ENCODE measurements at regions not wholly inside any gene's neighbourhood (a gene's known extent, or its start where the extent isn't known, plus 50 kb on each side); places are given as distances from the start of the nearest gene placed in this dataset.

DNA sequence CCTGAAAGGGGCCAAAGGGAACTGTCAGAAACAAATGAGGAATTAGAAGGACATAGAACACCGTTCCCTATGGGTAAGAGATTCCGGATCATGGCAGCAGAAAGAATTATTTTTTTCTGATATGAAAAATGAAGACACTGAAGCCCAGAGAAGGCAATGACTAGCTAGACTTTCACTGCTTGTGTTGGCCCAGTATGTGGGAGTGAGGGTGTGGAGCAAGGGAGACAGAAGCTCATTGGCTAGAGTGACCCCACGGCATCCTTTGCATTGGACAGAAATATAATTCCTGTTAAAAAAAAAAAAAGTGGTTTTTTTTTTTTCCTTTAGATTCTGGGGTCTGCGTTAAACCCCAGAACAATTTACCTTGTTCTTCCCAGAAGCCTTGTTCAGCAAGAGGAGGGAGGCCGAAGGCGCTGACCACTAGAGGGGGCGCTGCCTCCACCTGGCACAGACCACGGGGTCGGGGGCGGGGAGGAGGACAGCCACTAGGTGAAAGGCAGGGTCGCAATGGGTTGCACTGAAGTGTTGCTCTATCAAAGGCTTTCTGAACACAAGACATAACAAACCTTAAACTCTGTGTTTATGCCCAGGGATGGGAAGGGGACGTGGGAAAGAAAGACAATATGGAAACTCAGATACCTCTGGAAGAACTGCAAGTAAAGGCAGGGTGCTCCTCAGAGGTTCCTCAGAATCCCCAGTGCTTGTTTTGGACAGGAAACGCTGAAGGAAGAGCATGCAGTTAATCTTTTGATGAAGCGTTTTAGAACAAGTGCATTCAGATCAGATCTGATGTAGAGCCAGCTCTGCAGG lies 156.8 kb downstream of the KCNA5 start:
- no peak for DNase-seq

DNA sequence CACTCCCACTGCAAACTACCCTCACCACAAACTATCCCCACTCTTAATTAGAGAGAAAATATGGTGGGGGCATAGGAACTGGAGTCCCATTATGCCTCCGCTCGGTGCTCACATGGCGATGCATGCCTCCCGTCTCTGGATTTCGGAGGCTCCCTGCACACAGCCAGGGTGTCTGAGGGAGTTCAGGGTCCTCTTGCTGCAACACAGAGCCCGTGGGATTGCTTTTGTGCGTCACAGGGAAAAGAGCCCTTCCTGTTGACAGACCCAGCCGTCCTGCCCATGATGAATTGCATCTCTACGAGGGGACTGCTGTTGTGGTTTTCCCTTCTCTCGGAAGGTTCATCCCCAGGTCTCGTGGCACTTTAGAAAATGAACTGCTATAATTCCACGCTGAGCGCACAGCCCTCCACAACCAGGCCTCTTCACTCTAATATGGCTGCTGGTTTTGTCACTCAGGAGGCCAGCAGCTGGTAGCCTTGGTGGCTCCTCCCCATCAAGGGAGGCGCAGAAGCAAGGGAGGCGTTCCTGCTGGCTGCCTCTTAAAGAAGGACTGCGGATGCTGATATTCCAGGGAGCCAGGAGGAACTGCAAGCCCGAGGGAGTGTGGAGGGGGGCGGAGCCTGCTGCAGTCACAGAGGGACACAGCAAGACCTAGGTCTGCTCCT lies 158.0 kb downstream of the KCNA5 start:
- DNase-seq, result no peak

DNA sequence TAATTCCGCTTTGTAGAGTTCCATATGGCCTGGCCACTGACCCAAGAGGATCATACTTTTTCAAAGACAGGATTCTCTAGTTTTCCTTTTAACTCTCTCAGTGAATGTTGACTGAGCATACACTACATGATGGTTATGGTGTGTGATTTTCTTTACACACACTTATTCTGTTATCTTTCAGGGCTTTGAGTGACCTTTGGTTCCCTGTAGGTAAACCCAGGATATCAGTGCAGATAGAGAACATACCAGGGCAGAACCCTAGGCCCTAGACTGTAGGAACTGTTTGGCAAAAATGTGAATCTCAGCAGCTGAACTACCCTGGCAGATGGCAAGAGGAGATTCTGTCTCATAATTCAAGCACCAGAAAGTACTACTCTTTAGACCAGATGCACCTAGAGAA lies 159.6 kb downstream of the KCNA5 start:
- DNase-seq, result no peak

DNA sequence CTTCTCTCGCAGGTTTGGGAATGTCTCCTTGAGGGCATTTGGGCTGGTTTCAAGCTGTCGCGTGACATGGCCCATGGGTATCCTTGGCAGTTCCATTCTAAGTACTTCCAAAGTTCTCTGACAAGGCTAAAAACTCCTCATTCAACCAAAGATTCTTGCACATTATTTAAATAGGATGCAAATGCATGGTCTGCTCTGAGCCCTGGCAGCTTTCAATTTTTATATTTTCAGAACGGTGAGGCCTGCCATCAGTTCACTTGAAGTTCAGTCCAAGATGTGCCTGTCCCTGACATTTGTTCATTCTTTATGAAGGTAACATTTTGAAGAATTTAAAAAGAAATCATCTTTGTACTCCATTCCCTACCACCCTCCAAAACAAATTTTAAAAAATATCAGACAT lies 160.0 kb downstream of the KCNA5 start:
- DNase-seq, result no peak

DNA sequence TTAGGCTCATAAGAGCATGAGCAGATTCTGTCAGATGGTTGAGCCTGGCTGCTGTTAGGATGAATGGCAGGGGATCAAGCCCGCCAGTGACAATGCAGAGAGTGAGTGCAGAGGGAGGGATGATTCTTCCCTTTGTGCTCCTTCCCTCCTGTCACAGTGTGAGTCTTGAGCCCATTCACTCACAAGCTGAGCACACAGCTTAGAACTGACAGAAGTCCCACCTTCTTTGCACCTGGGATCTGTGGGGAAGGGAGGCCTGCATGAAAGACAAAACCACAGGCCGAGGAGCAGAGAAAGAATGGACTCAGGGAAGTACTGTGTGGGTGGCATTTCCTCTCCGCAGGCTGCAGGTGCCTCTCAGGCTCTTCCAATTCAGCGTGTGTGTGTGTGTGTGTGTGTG lies 160.6 kb downstream of the KCNA5 start:
- DNase-seq, result no peak

DNA sequence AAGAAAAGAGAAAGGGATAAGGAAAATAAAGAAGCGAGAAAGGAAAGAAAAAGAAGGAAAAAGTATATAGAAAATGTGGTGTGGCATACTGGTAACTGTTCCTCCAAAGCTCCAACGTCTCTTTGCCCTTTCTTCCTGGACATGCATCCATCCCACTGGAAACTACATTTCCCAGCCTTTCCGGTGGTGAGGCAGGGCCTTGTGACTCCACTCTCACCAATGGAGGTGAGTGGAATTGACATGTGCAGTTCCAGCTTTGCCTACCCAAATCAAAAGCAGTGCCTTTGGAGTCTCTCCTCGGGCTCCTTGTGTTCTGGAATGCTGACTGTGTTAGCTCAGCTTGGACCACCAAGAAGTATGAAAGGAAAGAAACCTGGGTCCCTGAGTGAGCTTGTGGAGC lies 161.2 kb downstream of the KCNA5 start:
- DNase-seq, result no peak

DNA sequence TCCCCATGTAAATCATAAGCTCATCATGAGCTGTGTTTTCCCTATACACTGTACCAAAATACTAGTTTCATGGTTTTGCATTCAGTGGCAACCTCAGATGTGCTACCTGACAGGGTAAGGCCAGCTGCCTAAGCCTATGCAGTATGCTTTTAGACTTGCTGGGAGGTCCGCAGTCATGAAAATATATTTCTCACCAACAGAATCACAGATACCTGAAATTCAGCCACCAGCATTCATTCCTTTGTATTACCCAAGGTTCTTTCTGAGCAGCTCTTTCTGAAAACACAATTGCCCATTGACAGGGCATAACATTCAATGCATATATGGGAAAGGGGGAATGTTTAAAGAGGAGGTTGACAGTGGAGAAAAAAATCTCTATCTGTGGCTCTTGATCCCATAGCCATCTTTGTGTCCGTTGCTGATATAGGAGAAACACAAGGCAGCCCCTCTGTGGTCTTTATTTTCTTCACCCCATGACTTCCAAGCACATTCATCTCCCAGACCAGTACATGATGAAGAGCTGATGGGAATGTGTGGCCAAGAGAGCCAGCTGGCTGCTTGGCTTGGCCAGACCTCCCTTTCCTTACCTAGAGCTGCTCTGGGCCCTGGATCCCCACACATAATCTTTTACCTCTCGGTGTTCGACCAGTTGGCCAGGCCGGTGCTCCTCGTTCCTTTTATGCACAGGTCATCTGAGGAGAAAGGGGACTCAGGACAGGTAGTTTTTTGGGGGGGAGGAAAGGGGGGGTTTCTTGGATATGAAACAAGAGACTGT lies 162.9 kb downstream of the KCNA5 start:
- DNase-seq, result no peak

DNA sequence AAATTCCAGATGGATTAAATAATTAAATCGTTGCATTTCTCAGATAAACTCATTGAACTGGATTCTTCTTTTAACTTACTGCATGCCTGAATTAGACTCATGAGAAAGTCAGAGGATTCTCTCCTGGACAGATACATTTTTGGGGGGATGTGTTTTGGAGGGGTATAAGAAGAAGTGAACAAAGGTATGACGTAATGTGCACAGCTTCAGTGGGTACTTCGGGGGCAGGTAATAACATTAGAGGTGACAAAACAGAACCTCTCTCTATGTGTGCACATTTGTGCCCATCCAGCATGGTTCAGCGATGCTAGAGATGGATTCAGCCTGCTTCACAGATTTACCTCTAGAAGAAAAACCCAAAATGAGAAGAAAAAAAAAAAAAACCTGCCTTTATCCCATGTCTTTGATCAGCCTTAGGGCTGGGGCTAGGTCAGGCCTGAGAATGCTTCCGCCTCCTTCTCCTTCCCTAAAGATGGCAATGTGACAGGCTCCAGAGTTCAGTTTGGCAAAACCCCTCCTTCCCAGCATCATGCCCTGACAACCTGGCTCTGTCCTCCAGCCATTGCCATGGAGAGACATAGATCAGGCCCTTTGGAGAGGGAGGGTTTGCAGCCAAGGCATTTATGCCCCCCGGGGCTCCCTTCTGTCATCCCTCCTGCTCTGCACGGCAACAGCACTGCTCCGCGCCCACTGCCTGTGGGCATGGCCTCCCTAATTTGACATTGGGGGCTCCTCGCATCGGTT lies 166.7 kb downstream of the KCNA5 start:
- no peak for DNase-seq

DNA sequence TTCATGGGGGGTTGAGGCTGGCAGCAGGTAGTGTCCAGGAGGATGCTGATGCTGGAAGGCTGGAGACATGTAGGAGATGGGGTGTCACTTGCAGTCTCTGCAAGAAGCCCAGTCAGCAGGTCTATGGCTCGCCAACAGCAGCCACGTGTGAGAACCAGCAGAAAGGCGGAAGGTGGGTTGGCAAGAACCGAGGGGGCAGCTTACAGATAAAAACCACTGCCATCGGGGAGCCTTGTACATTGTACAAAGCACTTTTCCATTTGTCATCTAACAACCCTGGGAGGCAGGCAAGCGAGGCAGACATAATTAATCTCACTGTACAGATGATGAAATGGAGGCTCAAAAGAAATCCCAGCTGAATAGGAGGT lies 167.2 kb downstream of the KCNA5 start:
- no peak for DNase-seq

DNA sequence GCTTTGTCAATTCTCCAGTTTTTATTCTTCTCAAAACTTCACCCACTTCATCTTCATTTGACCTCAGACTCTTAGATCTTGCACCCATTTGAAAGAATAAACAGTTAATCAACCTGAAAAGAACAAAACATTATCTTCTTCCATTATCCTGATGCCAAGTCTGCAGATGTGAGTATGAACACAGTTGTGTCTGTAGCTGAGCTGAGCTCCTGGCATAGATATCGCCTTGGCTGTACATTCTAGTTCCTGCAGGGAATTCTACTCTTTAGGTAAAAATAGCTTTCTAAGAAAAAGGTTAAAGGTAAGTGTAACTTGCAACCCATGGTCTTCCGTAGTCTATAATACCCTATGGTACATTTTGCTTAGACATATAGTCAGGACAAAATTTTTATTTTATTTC lies 169.7 kb downstream of the KCNA5 start:
- no peak for DNase-seq

DNA sequence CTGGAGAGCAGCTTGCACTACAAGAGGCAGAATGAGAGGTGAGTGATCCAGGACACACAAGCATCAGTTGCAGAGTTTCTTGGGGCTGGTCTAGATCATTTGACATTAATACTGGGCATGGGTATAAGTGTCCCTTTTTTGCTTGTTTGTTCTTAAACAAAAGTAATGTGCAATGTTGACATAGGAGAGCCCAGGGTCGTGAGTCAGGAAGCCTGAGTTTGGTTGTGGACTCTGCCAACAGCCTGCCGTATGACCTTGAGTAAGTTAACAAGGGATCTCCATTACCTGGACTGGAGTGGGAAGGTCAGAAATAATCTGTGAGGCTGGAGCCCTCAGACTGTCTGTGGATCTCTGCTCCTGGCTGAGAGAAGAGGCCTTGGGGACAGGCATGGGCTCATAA lies 170.3 kb downstream of the KCNA5 start:
- DNase-seq, result no peak

DNA sequence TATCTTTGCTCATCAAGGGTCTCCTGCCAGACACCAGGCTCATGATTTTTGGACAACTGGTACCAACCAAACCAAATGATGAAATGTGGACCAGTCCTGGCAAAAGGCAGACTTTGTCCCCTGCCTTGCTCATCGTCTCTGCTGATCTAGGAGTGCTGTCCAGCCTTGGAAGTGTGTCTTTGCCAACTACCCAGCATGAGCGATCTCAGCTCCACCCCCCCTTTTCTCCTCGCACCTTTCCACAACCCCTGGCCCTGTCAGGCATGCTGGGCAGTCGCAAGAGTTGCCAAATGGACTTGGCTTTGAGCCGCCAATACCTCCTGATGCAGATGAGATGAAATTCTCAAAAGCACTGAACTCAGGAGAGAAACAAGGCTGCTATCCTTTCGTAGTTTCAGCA lies 174.3 kb downstream of the KCNA5 start:
- DNase-seq, result no peak

DNA sequence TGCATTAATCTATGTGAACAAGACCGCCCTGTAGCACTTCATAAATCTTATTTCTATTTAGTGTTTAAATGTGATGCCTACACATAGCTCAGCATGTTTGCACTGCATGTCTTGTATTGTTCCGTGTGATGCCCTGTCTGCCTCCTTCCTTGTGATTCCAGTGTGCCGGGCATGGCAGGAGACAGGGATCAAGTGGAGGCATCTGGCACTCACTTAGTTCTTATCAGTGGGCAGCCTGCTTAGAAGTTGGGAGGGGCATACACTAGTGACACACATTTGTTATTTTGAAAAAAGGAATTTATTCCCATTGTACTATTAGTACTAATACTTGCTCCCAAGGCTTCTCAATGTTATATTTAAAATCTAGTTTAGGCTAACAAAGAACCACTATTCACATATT lies 176.4 kb downstream of the KCNA5 start:
- no peak for DNase-seq

DNA sequence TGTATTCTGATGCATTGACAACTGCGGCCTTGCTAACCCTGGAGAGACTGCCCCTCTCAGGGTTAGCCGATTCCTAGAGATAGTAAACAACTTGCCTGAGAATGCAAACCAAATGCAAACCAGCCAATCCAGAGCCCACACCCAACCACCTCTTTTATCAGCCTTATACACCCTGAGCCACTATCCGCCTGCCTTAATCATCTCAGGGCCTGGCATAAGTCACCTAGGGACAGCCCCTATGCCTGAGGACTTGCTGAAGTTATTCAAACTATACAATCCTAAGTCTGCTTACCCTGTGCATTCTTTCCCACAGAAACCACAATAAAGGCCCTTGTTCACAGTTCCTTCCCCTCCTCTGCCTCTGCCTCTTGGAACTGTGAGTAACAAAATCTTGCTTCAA lies 177.2 kb downstream of the KCNA5 start:
- DNase-seq, result no peak

DNA sequence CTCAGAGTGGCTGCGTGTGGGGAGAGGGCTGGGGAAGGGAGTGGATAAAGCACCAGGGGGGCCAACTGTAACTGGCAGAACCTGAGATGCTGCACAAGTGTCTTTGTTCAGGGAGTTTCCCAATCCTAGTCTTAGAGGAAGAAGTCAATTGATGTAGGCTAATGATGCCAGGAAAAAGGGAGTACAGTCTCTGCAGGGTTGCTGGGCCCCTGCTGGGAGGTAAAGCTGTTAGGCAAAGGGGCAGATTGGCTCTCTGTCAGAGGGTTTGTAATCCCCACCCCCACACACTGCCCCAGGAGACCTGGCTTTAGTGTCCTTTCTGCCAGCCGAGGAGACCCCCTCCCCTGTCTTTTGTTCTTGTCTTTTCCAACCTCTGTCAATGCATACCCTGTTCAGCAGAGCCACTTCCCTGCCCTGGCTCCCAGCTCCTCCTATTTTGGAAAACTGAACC lies 178.4 kb downstream of the KCNA5 start:
- DNase-seq, result no peak

DNA sequence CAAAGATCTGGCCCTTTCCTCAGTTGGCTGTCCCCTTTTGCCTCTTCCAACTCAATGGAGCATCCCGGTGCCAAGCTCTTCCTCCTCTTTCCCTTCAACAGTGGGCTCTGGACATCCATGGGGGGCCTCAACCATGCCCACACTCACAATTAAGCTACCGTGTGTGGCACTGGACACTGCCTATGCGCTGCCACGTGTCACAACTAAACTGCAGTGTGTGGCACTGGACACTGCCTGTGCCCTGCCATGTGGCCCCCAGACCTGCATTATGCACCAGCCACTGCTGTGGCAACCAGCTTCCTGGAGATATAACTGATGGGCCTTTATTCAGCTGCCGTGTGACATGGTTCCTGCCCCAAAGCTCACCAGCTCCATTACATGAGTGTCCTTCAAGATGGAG lies 179.1 kb downstream of the KCNA5 start:
- no peak for DNase-seq

DNA sequence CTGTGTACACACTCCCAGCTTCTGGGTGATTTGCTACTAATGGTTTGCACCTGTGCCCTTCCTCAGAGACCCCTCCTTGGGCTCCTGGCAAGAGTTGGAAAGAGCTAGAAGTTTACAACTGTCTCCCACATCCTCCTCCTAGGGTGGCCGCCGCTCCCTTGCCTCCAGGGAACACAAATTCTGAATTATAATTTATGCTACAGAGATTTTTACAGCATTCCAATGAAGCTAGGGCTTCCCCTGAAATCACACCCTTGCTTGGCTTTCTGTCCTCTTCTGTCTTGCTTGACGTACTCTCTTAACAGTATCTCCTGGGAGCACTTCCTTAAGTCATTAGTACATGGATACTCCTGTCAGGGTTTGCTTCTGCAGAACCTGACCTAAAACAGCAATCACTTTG lies 180.2 kb downstream of the KCNA5 start:
- DNase-seq, result no peak

DNA sequence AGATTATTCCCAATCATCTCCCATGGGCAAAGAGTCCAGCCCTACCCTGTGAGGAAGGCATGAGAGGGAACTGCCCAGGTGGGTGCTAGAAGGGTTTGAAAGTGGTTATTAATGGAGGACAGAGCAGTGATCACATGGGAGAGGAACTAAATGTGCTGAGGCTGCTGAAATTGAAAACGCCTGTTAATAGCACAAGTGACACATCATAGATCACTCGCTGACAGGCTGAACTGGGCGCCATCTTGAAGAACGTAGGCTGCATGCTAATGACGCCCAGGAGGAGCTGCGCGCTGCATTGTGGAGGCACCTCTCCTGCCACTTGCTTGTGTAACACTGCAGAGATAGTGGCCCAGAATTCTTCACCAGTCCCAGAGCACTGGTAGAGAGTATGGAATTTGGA lies 182.9 kb downstream of the KCNA5 start:
- DNase-seq, result no peak

DNA sequence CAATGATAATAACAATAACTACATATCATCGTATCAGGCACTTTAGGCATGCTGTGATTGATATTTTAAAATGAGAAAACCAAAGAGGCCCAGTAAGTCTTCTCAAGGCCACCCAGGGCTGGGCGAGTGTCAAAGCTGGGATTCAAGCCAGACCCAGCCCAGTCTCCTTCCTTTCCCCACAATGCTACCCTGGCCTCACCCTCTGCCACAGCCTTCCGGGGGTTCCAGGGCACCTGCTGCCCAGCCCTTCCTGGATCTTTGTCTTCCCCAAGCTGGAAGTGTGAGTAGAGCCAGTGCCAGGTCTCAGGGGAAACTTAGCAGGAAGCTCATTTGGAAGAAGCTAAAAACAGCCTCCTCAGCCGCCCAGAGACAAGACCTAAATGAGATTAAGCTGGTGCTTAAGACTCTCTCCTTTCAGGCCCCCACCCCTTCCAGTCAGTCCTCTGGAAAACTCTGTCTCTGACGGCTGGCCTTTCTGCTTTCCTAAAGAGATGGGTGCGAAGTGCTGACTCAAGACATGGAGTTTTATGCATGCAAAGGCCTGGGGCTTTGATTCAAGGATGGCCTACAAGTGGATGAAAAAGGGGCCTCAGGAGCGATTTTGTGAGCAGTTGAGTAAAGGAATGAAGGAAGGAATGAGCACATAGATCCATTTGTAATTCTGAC lies 184.2 kb downstream of the KCNA5 start:
- no peak for DNase-seq

DNA sequence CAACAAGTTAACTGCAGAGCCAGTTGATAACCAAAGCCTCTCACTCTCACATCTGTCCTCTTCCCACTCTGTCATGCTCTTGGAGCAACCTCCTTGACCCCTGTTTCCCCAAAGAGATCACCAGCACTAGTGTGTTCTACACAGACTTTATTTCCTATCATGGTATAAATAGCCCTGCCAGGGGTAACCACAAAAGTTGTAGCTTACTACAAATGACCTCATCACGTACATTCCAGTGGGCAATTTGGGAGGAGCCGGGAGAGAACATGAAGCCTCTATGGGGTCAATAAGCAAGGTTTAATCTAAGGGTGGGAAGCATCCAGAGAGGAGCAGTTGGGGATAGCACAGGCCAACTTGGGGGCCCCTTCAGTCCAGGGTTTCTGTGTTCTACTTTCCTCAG lies 186.5 kb downstream of the KCNA5 start:
- DNase-seq, result no peak

DNA sequence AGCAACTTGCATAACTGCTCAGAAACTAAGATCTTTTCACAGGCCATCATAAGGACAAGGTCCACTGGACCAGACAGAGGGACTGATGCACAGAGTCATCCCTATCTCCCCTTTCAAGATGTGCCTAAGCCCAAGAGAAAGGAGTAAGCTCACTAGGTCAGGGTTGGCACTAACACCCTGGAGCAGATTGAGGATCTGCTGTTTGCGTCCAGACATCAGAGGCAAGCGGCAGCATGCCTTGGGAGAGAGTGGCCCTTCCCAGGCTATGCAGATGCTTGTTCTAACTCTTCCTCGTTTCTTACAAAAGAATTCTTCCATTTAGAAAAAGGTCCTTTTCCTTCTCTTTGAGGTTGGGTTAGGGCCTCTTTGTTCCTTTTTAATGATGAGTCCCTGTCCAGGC lies 187.2 kb downstream of the KCNA5 start:
- no peak for DNase-seq

DNA sequence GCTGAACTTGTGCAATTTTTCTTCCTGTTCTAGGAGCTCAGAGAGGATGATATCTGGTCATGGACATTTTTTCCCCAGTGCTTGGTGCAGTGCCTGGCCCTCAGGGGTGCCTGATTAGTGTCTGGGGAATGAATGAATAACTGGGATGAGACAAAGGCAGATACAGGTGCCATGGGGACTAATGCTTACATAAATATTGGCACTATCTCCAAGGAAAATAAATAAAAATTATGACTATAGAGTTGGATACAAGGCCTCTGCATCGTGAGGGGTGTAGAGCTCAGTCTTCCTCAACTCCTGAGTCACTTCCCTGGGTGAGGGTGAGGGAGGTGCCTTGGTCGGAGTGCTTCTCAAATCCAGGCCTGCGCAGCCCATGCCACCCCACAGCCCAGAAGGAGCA lies 188.6 kb downstream of the KCNA5 start:
- no peak for DNase-seq

Data from NCI-H1694 treated with DMSO at 0.1 percent for 48 hours (cell line).